Right lobe of liver (tissue), 4 donors: ENCODE measurements at regions not wholly inside any gene's neighbourhood (a gene's known extent, or its start where the extent isn't known, plus 50 kb on each side); places are given as distances from the start of the nearest gene placed in this dataset.

Experiments used
- CTCF ChIP-seq, 4 donors: fragments of 200-600 bp in 3 of 4; fragments of 450-650 bp in 1 of 4; IDR thresholded peaks; one replicate each; pipeline versions ENCODE4 v1.5.1 to v1.8.0; 2016 to 2022; ENCODE audit warnings: antibody characterized with exemption in 4 of 4, mild to moderate bottlenecking in 2 of 4
- POLR2A ChIP-seq: fragments of 450-650 bp; IDR thresholded peaks from one replicate; pipeline ENCODE4 v1.6.1; 2017; ENCODE audit warnings: antibody characterized with exemption, mild to moderate bottlenecking
- donor health status: DM: no; HTN: no; CAD: no.
- donor health status: DM: no; HTN: no; CAD: no.
- donor health status: DM: no; HTN: yes; CAD: no.

- no peak for TF ChIP-seq POLR2A
- no peak for TF ChIP-seq CTCF (IDR thresholded peaks at IDR 0.05)
Measured at GRCh38 chr2:157106950-157107349, 150.6 kb upstream of the GALNT5 start.
